Thyroid gland (tissue), 4 donors: ENCODE measurements at regions not wholly inside any gene's neighbourhood (a gene's known extent, or its start where the extent isn't known, plus 50 kb on each side); places are given as distances from the start of the nearest gene placed in this dataset.
"Not testable (repeated sequence)": the region's sequence is repeated elsewhere in the genome, so short reads cannot be mapped to it uniquely, and the experiment has no call there.

Experiments used
- DNase-seq, 2 donors: peaks; one replicate each; pipeline ENCODE4 v3.0.0-alpha.2; 2019
- H3K27ac ChIP-seq, 3 donors: fragments of 200-600 bp; sonication (generic); 1 replicate in 2 of 3; 2 replicates in 1 of 3; pipeline ENCODE4 v1.5.1; 2016 to 2019; ENCODE audit warnings: mild to moderate bottlenecking in 1 of 3, moderate library complexity in 1 of 3
- H3K27me3 ChIP-seq: fragments of 200-600 bp; sonication (generic); one replicate; pipeline ENCODE4 v1.5.1; 2019
- H3K36me3 ChIP-seq, 2 donors: fragments of 200-600 bp; sonication (generic); one replicate each; pipeline ENCODE4 v1.5.1; 2016 to 2019
- H3K4me1 ChIP-seq, 2 donors: fragments of 200-600 bp; sonication (generic); one replicate each; pipeline ENCODE4 v1.5.1; 2017 to 2019
- H3K4me3 ChIP-seq, 3 donors: fragments of 200-600 bp; sonication (generic); replicated peaks in 1 of 3; 1 replicate in 2 of 3; 2 replicates in 1 of 3; pipeline ENCODE4 v1.5.1; 2016; ENCODE audit warnings: mild to moderate bottlenecking in 1 of 3
- H3K9me3 ChIP-seq: fragments of 200-600 bp; sonication (generic); one replicate; pipeline ENCODE4 v1.5.1; 2017
- POLR2A ChIP-seq, 2 donors: fragments of 450-650 bp; IDR thresholded peaks; one replicate each; pipeline ENCODE4 v1.6.1; 2017; ENCODE audit warnings: antibody characterized with exemption in 2 of 2, mild to moderate bottlenecking in 2 of 2, moderate library complexity in 1 of 2
- WGBS, 2 donors: methylation state at CpG; one replicate each; pipeline ENCODE4 v1.1.5; 2017; 5-methylcytosine and 5-hydroxymethylcytosine counted together
- intact Hi-C: fragments of 100-400 bp; cut with DNase I; formaldehyde crosslinking; loops from one replicate; pipeline ENCODE4 v1.15.1; 2023
- TF ChIP-seq, protein P1 (sequence below), 6 experiments: fragments of 200-600 bp in 3 of 6; fragments of 450-650 bp in 3 of 6; sonication (generic) in 3 of 6; IDR thresholded peaks; one replicate each; pipeline ENCODE4 v1.5.1; 2016 to 2019; ENCODE audit warnings: antibody characterized with exemption in 6 of 6, mild to moderate bottlenecking in 2 of 6, inconsistent platforms in 1 of 6, moderate library complexity in 1 of 6

DNA sequence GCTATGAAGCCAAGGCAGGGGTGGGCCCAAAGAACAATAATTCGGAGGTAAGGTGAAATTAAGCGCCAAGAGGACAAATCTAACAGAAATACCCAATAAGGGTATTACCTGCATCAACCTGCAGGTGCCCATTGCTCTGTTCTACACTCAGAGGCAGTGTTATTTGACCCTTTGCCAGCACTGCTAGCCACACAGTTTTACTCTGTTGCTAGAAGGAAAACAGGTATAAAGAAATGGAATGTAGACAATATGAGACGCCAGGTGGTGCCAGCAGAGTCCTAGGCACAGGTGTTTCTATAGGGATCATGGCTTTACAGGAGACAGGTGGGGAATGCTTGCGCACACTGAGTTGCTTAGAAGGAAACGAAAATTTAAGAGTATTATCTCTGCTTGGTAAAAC lies 201.3 kb downstream of the HTR1A start:
- Histone ChIP-seq H3K4me3 (no peak overlapping the region), H3K9me3 (no peaks in the 10 kb centered on the region), H3K36me3 (no peaks in the 10 kb centered on the region), H3K27ac (no peak overlapping the region), H3K4me1 (no peaks in the 10 kb centered on the region), H3K27me3 (no peaks in the 10 kb centered on the region)
- 78 to 82% methylated on average over 5 of the region's 5 CpGs for WGBS, 2 donors
- no peak for DNase-seq
- no peak for TF ChIP-seq POLR2A (IDR thresholded peaks at IDR 0.05)
- TF ChIP-seq, protein P1, sequence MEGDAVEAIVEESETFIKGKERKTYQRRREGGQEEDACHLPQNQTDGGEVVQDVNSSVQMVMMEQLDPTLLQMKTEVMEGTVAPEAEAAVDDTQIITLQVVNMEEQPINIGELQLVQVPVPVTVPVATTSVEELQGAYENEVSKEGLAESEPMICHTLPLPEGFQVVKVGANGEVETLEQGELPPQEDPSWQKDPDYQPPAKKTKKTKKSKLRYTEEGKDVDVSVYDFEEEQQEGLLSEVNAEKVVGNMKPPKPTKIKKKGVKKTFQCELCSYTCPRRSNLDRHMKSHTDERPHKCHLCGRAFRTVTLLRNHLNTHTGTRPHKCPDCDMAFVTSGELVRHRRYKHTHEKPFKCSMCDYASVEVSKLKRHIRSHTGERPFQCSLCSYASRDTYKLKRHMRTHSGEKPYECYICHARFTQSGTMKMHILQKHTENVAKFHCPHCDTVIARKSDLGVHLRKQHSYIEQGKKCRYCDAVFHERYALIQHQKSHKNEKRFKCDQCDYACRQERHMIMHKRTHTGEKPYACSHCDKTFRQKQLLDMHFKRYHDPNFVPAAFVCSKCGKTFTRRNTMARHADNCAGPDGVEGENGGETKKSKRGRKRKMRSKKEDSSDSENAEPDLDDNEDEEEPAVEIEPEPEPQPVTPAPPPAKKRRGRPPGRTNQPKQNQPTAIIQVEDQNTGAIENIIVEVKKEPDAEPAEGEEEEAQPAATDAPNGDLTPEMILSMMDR (IDR thresholded peaks at IDR 0.05), result no peak
- intact Hi-C loops, result no loop called here

DNA sequence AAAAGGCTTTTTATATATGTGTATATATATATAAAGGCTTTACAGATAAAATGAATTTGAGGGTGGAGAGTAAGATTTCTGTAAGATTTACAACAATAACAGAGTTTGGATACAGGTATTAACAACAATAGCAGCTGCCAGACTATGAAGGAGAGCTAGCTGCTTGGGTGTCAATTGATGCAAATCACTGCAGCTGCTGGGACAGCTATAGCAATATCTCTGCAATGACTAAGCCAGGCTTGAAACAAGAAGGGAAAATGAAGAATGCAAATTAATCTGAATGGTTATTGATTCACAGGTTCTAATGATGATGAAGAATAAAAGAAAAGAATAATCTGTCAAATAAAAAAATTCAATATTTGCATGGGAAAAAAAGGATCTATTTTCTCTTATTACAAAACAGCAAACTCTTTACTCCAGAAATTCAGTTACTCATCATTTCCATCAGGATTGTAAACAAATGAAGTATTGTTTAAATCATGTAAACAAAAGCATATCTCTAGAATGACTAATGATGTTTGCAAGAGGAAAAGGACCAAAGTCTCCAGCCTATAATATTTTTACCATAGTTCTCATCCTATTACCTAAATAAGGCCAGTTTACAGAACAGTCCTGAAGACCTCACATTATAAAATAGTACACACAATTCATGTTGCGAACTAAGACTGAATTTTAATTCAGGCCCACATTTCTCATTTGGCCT lies 219.0 kb downstream of the HTR1A start:
- DNase-seq, result no peak
- intact Hi-C loops, result no loop called here
- Histone ChIP-seq H3K27ac (no peak overlapping the region), H3K4me3 (no peak overlapping the region), H3K9me3 (no peaks in the 10 kb centered on the region), H3K36me3 (no peaks in the 10 kb centered on the region), H3K4me1 (no peaks in the 10 kb centered on the region), H3K27me3 (no peaks in the 10 kb centered on the region)
- TF ChIP-seq, protein P1 (IDR thresholded peaks at IDR 0.05), result no peak
- no peak for TF ChIP-seq POLR2A (IDR thresholded peaks at IDR 0.05)
- 94% methylated on average over 1 of the region's 1 CpG for WGBS, 2 donors

DNA sequence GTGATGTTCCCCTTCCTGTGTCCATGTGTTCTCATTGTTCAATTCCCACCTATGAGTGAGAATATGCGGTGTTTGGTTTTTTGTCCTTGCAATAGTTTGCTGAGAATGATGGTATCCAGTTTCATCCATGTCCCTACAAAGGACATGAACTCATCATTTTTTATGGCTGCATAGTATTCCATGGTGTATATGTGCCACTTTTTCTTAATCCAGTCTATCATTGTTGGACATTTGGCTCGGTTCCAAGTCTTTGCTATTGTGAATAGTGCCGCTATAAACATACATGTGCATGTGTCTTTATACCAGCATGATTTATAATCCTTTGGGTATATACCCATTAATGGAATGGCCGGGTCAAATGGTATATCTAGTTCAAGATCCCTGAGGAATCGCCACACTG lies 229.4 kb downstream of the HTR1A start:
- H3K4me3 ChIP-seq, H3K36me3 ChIP-seq, intact Hi-C loops, H3K9me3 ChIP-seq, DNase-seq, H3K27ac ChIP-seq, H3K4me1 ChIP-seq, H3K27me3 ChIP-seq: not testable (repeated sequence)
- WGBS, 2 donors, result 75 to 84% methylated on average over 5 of the region's 5 CpGs

DNA sequence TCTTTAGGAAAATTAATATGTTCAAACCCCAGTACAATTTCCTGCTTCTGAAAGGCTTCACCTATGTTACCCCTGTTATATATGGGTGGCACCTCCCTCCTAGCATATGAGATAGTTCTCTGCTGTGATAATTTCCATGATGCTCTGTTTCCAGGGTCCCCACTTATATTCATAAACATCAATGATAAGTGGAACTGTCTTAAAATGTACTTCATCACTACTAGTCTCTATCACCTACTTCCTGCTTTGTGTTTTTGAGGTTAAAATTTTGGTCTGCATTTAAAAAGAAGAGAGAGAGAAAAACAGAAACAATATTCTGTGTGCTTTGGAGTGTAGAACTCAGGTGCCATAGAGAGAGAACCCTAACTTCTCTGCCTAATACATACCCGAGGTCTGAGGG lies 234.7 kb downstream of the HTR1A start:
- no peak overlapping the region for H3K4me3 ChIP-seq
- no peak for DNase-seq
- no peaks in the 10 kb centered on the region for H3K4me1 ChIP-seq
- no peaks in the 10 kb centered on the region for H3K36me3 ChIP-seq
- TF ChIP-seq, protein P1 (IDR thresholded peaks at IDR 0.05), result no peak
- TF ChIP-seq POLR2A (IDR thresholded peaks at IDR 0.05), result no peak
- no peaks in the 10 kb centered on the region for H3K9me3 ChIP-seq
- no peaks in the 10 kb centered on the region for H3K27me3 ChIP-seq
- intact Hi-C loops, result no loop called here
- WGBS, 2 donors, result 62 to 65% methylated on average over 1 of the region's 1 CpG
- no peak overlapping the region for H3K27ac ChIP-seq

DNA sequence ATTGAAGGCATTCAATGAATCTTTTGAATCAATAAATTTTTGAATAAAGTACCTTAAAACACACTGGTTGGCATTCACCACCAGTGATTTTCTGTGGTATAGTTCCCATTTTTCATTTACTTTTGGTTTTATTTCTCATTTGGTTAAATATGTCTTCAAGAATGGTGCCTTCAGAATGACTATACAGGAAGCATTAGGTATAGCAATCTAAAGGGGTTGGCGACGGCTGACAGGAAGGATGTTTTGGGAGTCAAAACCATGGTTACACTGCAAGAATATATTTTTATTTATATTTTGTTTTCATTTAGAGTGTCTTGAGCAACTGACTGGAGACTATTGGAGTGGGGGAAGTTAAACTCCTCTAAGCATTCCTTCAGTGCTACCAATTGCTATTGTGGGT lies 235.7 kb downstream of the HTR1A start:
- 69 to 81% methylated on average over 2 of the region's 2 CpGs for WGBS, 2 donors
- H3K4me1 ChIP-seq, result no peaks in the 10 kb centered on the region
- no peaks in the 10 kb centered on the region for H3K36me3 ChIP-seq
- TF ChIP-seq, protein P1 (IDR thresholded peaks at IDR 0.05), result no peak
- no peak for TF ChIP-seq POLR2A (IDR thresholded peaks at IDR 0.05)
- H3K4me3 ChIP-seq, result no peak overlapping the region
- H3K27ac ChIP-seq, result no peak overlapping the region
- DNase-seq, result no peak
- intact Hi-C loops, result no loop called here
- no peaks in the 10 kb centered on the region for H3K27me3 ChIP-seq
- H3K9me3 ChIP-seq, result no peaks in the 10 kb centered on the region
